SU-DHL-6 (cell line): ENCODE measurements at regions not wholly inside any gene's neighbourhood (a gene's known extent, or its start where the extent isn't known, plus 50 kb on each side); places are given as distances from the start of the nearest gene placed in this dataset.

Source experiments
- H2AFZ ChIP-seq: fragments of 200-600 bp; sonication (generic); 2 replicates; pipeline ENCODE4 v1.6.1; 2014; ENCODE audit warnings: low read depth, mild to moderate bottlenecking, moderate library complexity, mixed read lengths, antibody characterized with exemption, low read length; ENCODE audit not compliant: severe bottlenecking
- H3F3A ChIP-seq: fragments of 200-600 bp; shearing (Covaris generic); 2 replicates; pipeline ENCODE4 v1.6.0; 2016; ENCODE audit warnings: antibody characterized with exemption, mild to moderate bottlenecking; ENCODE audit not compliant: insufficient read depth
- H3K27ac ChIP-seq: fragments of 200-600 bp; sonication (generic); 2 replicates; pipeline ENCODE4 v1.5.1; 2016; ENCODE audit warnings: low read depth, mild to moderate bottlenecking, low read length, moderate library complexity, mixed read lengths
- H3K27me3 ChIP-seq: fragments of 200-600 bp; sonication (generic), shearing (Covaris generic); 2 replicates; pipeline ENCODE4 v1.6.0; 2014; ENCODE audit warnings: mild to moderate bottlenecking, low read length
- H3K36me3 ChIP-seq: fragments of 200-600 bp; sonication (generic); 2 replicates; pipeline ENCODE4 v1.6.1; 2014; ENCODE audit warnings: mild to moderate bottlenecking, low read length, mixed read lengths
- H3K4me2 ChIP-seq: fragments of 300-600, 200-600 bp; shearing (Covaris generic), sonication (generic); 2 replicates; pipeline ENCODE4 v1.6.0; 2014; ENCODE audit warnings: low read length, low read depth, mild to moderate bottlenecking; ENCODE audit not compliant: poor library complexity, severe bottlenecking
- H3K4me3 ChIP-seq: fragments of 200-600 bp; sonication (generic); 2 replicates; pipeline ENCODE4 v1.5.1; 2014; ENCODE audit warnings: antibody characterized with exemption, low read length, mild to moderate bottlenecking, mixed read lengths; ENCODE audit not compliant: insufficient read depth, poor library complexity, severe bottlenecking
- H3K79me2 ChIP-seq: fragments of 200-600 bp; sonication (generic); 2 replicates; pipeline ENCODE4 v1.6.1; 2014; ENCODE audit warnings: mild to moderate bottlenecking, low read length, moderate library complexity; ENCODE audit not compliant: insufficient read depth
- H3K9ac ChIP-seq: fragments of 200-600 bp; sonication (generic); 2 replicates; pipeline ENCODE4 v1.7.0; 2014; ENCODE audit warnings: mild to moderate bottlenecking, low read length
- H3K9me2 ChIP-seq: fragments of 200-600 bp; sonication (generic); replicated peaks from 2 replicates; pipeline ENCODE4 v1.6.1; 2014; ENCODE audit warnings: low read length; ENCODE audit not compliant: insufficient read depth
- H3K9me3 ChIP-seq: fragments of 200-600 bp; sonication (generic); 2 replicates; pipeline ENCODE4 v1.6.1; 2014; ENCODE audit warnings: low read length, mixed read lengths; ENCODE audit not compliant: insufficient read depth
- H4K20me1 ChIP-seq: fragments of 200-600 bp; sonication (generic); 2 replicates; pipeline ENCODE4 v1.6.1; 2014; ENCODE audit warnings: low read depth, mild to moderate bottlenecking, antibody characterized with exemption, low read length, moderate library complexity, mixed read lengths
- EZH2phosphoT487 ChIP-seq: fragments of 200-600 bp; sonication (generic), shearing (Covaris generic); conservative IDR thresholded peaks from 2 replicates; pipeline ENCODE4 v1.6.1; 2018; ENCODE audit warnings: mild to moderate bottlenecking, antibody characterized with exemption, low read length, moderate library complexity, mixed read lengths
- TF ChIP-seq, protein P1 (sequence below): fragments of 200-600 bp; sonication (generic); IDR thresholded peaks from one replicate; pipeline ENCODE4 v1.5.1; 2017; ENCODE audit warnings: antibody characterized with exemption, mild to moderate bottlenecking, low read length, moderate library complexity; ENCODE audit not compliant: insufficient read depth, poor library complexity, severe bottlenecking

DNA sequence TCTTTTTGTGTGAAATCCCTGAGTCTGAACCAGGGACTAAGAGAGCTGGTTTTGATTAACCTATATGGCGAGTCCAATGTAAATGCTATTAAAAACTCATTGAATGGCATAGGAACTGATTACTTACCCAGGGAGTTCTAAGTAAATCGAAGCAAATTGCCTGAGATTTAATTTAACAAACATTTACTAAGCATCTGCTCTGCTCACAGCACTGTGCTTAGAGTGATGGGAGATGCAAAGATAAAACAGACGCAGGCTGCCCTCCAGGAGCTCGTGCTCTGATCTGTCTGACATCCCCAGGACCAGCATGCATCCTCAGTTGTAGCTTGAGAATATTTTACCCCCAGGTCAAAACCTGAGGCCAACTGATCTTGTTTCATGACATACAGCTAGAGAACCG, 247.9 kb downstream of the NR2F2 start:
- H3K79me2 ChIP-seq, result no peaks in the 10 kb centered on the region
- no peak overlapping the region for H3K4me2 ChIP-seq
- no peaks in the 10 kb centered on the region for H3K9me2 ChIP-seq
- no peaks in the 10 kb centered on the region for H3K27me3 ChIP-seq
- H4K20me1 ChIP-seq, result no peaks in the 10 kb centered on the region
- H3K9ac ChIP-seq, result no peak overlapping the region
- H3K9me3 ChIP-seq, result no peaks in the 10 kb centered on the region
- TF ChIP-seq, protein P1, sequence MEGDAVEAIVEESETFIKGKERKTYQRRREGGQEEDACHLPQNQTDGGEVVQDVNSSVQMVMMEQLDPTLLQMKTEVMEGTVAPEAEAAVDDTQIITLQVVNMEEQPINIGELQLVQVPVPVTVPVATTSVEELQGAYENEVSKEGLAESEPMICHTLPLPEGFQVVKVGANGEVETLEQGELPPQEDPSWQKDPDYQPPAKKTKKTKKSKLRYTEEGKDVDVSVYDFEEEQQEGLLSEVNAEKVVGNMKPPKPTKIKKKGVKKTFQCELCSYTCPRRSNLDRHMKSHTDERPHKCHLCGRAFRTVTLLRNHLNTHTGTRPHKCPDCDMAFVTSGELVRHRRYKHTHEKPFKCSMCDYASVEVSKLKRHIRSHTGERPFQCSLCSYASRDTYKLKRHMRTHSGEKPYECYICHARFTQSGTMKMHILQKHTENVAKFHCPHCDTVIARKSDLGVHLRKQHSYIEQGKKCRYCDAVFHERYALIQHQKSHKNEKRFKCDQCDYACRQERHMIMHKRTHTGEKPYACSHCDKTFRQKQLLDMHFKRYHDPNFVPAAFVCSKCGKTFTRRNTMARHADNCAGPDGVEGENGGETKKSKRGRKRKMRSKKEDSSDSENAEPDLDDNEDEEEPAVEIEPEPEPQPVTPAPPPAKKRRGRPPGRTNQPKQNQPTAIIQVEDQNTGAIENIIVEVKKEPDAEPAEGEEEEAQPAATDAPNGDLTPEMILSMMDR, result no peak
- no peak for TF ChIP-seq EZH2phosphoT487
- H3K4me3 ChIP-seq, result no peak overlapping the region
- no peak overlapping the region for H3K27ac ChIP-seq
- H2AFZ ChIP-seq, result no peak overlapping the region
- H3F3A ChIP-seq, result no peaks in the 10 kb centered on the region
- H3K36me3 ChIP-seq, result no peaks in the 10 kb centered on the region

DNA sequence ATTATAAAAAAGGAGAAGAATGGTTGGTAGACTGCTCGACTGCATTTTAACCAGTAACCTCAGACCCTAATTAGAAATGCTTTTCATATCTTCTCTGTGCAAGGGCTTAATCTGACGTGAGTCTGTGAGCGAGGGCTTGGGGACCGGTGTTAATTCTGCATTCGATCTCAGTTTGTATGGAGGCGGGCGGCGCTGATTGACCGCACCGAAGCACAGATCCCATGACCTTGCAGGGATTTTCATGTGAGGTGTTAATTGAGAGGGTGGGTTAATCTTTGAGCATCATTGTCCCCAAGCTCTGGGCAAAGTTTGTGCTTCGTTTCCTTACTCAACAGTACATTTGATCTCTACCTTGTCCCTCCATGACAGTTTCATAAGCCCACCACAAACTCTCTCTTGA, 250.9 kb downstream of the NR2F2 start:
- H3K27me3 ChIP-seq, result no peaks in the 10 kb centered on the region
- H2AFZ ChIP-seq, result no peak overlapping the region
- TF ChIP-seq, protein P1, result no peak
- no peak for TF ChIP-seq EZH2phosphoT487
- H3K4me2 ChIP-seq, result no peak overlapping the region
- no peaks in the 10 kb centered on the region for H3K36me3 ChIP-seq
- H4K20me1 ChIP-seq, result no peaks in the 10 kb centered on the region
- no peaks in the 10 kb centered on the region for H3F3A ChIP-seq
- H3K4me3 ChIP-seq, result no peak overlapping the region
- H3K9me3 ChIP-seq, result no peaks in the 10 kb centered on the region
- no peak overlapping the region for H3K27ac ChIP-seq
- no peaks in the 10 kb centered on the region for H3K9me2 ChIP-seq
- H3K79me2 ChIP-seq, result no peaks in the 10 kb centered on the region
- H3K9ac ChIP-seq, result no peak overlapping the region

DNA sequence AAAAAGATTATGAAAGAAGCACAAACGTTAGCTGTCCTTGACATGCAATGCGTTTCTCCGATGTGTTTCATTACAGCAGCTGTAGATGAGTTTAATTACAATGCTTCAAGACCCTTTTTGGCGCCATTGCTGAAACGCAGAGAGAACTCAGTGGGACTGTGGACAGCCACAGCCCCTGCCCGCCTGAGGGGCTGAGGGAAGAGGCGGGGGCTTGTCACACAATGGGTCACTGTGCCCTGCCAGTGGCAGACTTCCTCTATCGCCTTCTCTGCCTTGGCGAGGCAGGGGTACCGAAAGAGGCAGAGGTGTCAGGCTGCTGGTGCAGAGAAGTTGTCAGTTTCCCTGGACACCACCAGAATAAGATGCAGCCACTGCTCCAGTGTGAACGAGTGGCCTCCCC, 252.0 kb downstream of the NR2F2 start:
- no peaks in the 10 kb centered on the region for H3K9me2 ChIP-seq
- H2AFZ ChIP-seq, result no peak overlapping the region
- no peak overlapping the region for H3K4me3 ChIP-seq
- TF ChIP-seq EZH2phosphoT487, result no peak
- TF ChIP-seq, protein P1, result no peak
- H4K20me1 ChIP-seq, result no peaks in the 10 kb centered on the region
- no peaks in the 10 kb centered on the region for H3K79me2 ChIP-seq
- no peaks in the 10 kb centered on the region for H3K27me3 ChIP-seq
- H3K4me2 ChIP-seq, result no peak overlapping the region
- no peaks in the 10 kb centered on the region for H3F3A ChIP-seq
- no peak overlapping the region for H3K9ac ChIP-seq
- no peaks in the 10 kb centered on the region for H3K36me3 ChIP-seq
- H3K9me3 ChIP-seq, result no peaks in the 10 kb centered on the region
- H3K27ac ChIP-seq, result no peak overlapping the region
